B cell (primary cell): ENCODE measurements at regions not wholly inside any gene's neighbourhood (a gene's known extent, or its start where the extent isn't known, plus 50 kb on each side); places are given as distances from the start of the nearest gene placed in this dataset.

ENCODE experiments used
- ATAC-seq: fragments of 200-7000 bp; cut with Tn5 transposase; one replicate; pipeline ENCODE4 v1.10.0; 2021; ENCODE audit warnings: low read depth, mild to moderate bottlenecking, moderate number of reproducible peaks, moderate library complexity
- CTCF ChIA-PET: fragments of 350-600 bp; sonication (Branson Sonifier 250); formaldehyde crosslinking; loops from one replicate; lab custom pipeline; 2021; ENCODE audit warnings: antibody characterized with exemption, inconsistent platforms; lab: Charles Lee
- POLR2A ChIA-PET: fragments of 350-600 bp; sonication (Branson Sonifier 250); formaldehyde crosslinking; loops from one replicate; lab custom pipeline; 2021; ENCODE audit warnings: antibody characterized with exemption; lab: Charles Lee
- DNase-seq: peaks from one replicate; pipeline ENCODE4 v3.0.0; 2013
- H2AFZ ChIP-seq: 2 replicates; pipeline ENCODE4 v1.6.1; 2012; ENCODE audit warnings: mild to moderate bottlenecking, low read depth, low read length; ENCODE audit not compliant: insufficient read depth, poor library complexity, severe bottlenecking
- H3K27ac ChIP-seq, 2 donors: 1 replicate in 1 of 2; 2 replicates in 1 of 2; pipeline ENCODE4 v1.5.1; 2012 to 2013; ENCODE audit warnings: low read length in 2 of 2, mild to moderate bottlenecking in 2 of 2, moderate library complexity in 1 of 2
- H3K27me3 ChIP-seq, 4 experiments: fragments of 200-600 bp in 1 of 4; sonication (generic) in 1 of 4; replicated peaks in 1 of 4; 1 replicate in 2 of 4; 2 replicates in 2 of 4; pipeline versions ENCODE4 v1.6.1 to v1.7.0; 2013 to 2016; ENCODE audit warnings: low read length in 3 of 4, mild to moderate bottlenecking in 2 of 4, mixed read lengths in 1 of 4, moderate library complexity in 1 of 4; ENCODE audit not compliant: insufficient read depth in 4 of 4, control insufficient read depth in 3 of 4; ENCODE audit errors: control extremely low read depth in 1 of 4
- H3K36me3 ChIP-seq, 2 experiments: replicated peaks in 1 of 2; 1 replicate in 1 of 2; 2 replicates in 1 of 2; pipeline versions ENCODE4 v1.6.1 to v1.7.1; 2013; ENCODE audit warnings: low read length in 1 of 2; ENCODE audit not compliant: insufficient read depth in 2 of 2, control insufficient read depth in 1 of 2; ENCODE audit errors: control extremely low read depth in 1 of 2, extremely low read depth in 1 of 2
- H3K4me1 ChIP-seq, 2 donors: fragments of 200-600 bp in 1 of 2; sonication (generic) in 1 of 2; 1 replicate in 1 of 2; 2 replicates in 1 of 2; pipeline versions ENCODE4 v1.5.1 to v1.6.1; 2013 to 2017; ENCODE audit warnings: low read length in 2 of 2; ENCODE audit not compliant: control insufficient read depth in 2 of 2, insufficient read depth in 2 of 2
- H3K4me2 ChIP-seq: replicated peaks from 2 replicates; pipeline ENCODE3; 2012; ENCODE audit warnings: mild to moderate bottlenecking, low read depth, low read length; ENCODE audit not compliant: poor library complexity, severe bottlenecking
- H3K4me3 ChIP-seq, 5 experiments: fragments of 200-600 bp in 1 of 5; sonication (generic) in 1 of 5; 1 replicate in 3 of 5; 2 replicates in 2 of 5; pipeline versions ENCODE4 v1.5.1 to v1.7.0; 2011 to 2016; ENCODE audit warnings: low read length in 4 of 5, mild to moderate bottlenecking in 4 of 5, low read depth in 2 of 5, control low read depth in 1 of 5, moderate library complexity in 1 of 5; ENCODE audit not compliant: insufficient read depth in 1 of 5; ENCODE audit errors: control extremely low read depth in 1 of 5, extremely low read depth in 1 of 5
- H3K79me2 ChIP-seq: fragments of 200-600 bp; sonication (generic); one replicate; pipeline ENCODE4 v1.6.0; 2016; ENCODE audit warnings: low read length; ENCODE audit not compliant: control insufficient read depth, insufficient read depth
- H3K9ac ChIP-seq: fragments of 200-600 bp; sonication (generic); 2 replicates; pipeline ENCODE4 v1.6.1; 2017; ENCODE audit warnings: mild to moderate bottlenecking, low read length, moderate library complexity
- H3K9me3 ChIP-seq, 3 donors: one replicate each; pipeline versions ENCODE4 v1.6.1 to v1.7.1; 2013; ENCODE audit warnings: low read length in 2 of 3; ENCODE audit not compliant: control insufficient read depth in 2 of 3, insufficient read depth in 1 of 3; ENCODE audit errors: control extremely low read depth in 1 of 3
- H4K20me1 ChIP-seq: 2 replicates; pipeline ENCODE4 v1.6.0; 2012; ENCODE audit warnings: mild to moderate bottlenecking, low read length; ENCODE audit not compliant: insufficient read depth, control insufficient read depth, poor library complexity, severe bottlenecking
- H3K27ac Mint-ChIP-seq: one replicate; pipeline ENCODE4 v1.8.0; 2021; ENCODE audit warnings: mixed read lengths
- H3K27me3 Mint-ChIP-seq: one replicate; pipeline ENCODE4 v1.8.0; 2021; ENCODE audit warnings: mixed read lengths
- H3K4me1 Mint-ChIP-seq: one replicate; pipeline ENCODE4 v1.8.0; 2021; ENCODE audit warnings: mixed read lengths
- H3K4me3 Mint-ChIP-seq: one replicate; pipeline ENCODE4 v1.8.0; 2021; ENCODE audit warnings: mixed read lengths
- H3K9me3 Mint-ChIP-seq: one replicate; pipeline ENCODE4 v1.8.0; 2022; ENCODE audit warnings: mixed read lengths; ENCODE audit not compliant: insufficient read depth
- EZH2 ChIP-seq: IDR thresholded peaks from 2 replicates; pipeline ENCODE4 v1.6.1; 2012; ENCODE audit warnings: borderline replicate concordance, low read depth, mild to moderate bottlenecking, moderate library complexity, low read length; ENCODE audit not compliant: insufficient read depth, poor library complexity, severe bottlenecking
- WGBS: methylation state at CpG from one replicate; pipeline ENCODE4 v1.1.5; 2013; ENCODE audit warnings: missing lambda C conversion rate; ENCODE audit not compliant: insufficient coverage; 5-methylcytosine and 5-hydroxymethylcytosine counted together
- intact Hi-C: fragments of 100-400 bp; cut with micrococcal nuclease; formaldehyde crosslinking; loops from one replicate; pipeline ENCODE4 v1.10.0; 2022
- TF ChIP-seq, protein P1 (sequence below): fragments of 200-600 bp; IDR thresholded peaks from one replicate; pipeline ENCODE4 v1.8.0; 2022; ENCODE audit warnings: antibody characterized with exemption, mild to moderate bottlenecking

GRCh38 chr2:228644199-228644598 is 462.7 kb upstream of the SPHKAP start:
- ATAC-seq (no peak), DNase-seq (no peak)
- H4K20me1 ChIP-seq = no peaks in the 10 kb centered on the region
- no peak overlapping the region for H2AFZ ChIP-seq
- Mint-ChIP-seq H3K4me1 (no peaks in the 10 kb centered on the region), H3K27me3 (no peaks in the 10 kb centered on the region), H3K4me3 (no peak overlapping the region), H3K9me3 (peaks cover 2% of the 10 kb centered on the region), H3K27ac (no peak overlapping the region)
- TF ChIP-seq EZH2 = no peak
- no peaks in the 10 kb centered on the region for H3K9me3 ChIP-seq
- H3K4me3 ChIP-seq = no peak overlapping the region
- H3K27ac ChIP-seq = no peak overlapping the region
- ChIA-PET CTCF (no interaction called here), POLR2A (no interaction called here)
- intact Hi-C loops = no loop called here
- no peak overlapping the region for H3K9ac ChIP-seq
- H3K36me3 ChIP-seq = no peaks in the 10 kb centered on the region
- no peaks in the 10 kb centered on the region for H3K79me2 ChIP-seq
- no peaks in the 10 kb centered on the region for H3K27me3 ChIP-seq
- no peak overlapping the region for H3K4me2 ChIP-seq
- WGBS = no CpG with 5 or more reads among the region's 2 CpGs
- no peaks in the 10 kb centered on the region for H3K4me1 ChIP-seq

- no CpG with 5 or more reads among the region's 2 CpGs for WGBS
- intact Hi-C loops = no loop called here
These were observed 461.4 kb upstream of the SPHKAP start for GRCh38 chr2:228642861-228643260.

More at GRCh38 chr2:228642861-228643260, 461.4 kb upstream of the SPHKAP start:
- Mint-ChIP-seq H3K9me3 (peaks cover 2% of the 10 kb centered on the region), H3K4me3 (no peak overlapping the region), H3K27ac (no peak overlapping the region), H3K27me3 (no peaks in the 10 kb centered on the region), H3K4me1 (no peaks in the 10 kb centered on the region)
- no peaks in the 10 kb centered on the region for H3K27me3 ChIP-seq
- ATAC-seq = no peak
- no peaks in the 10 kb centered on the region for H3K36me3 ChIP-seq
- POLR2A ChIA-PET = no interaction called here
- DNase-seq = no peak
- no peak overlapping the region for H3K27ac ChIP-seq
- no peaks in the 10 kb centered on the region for H3K9me3 ChIP-seq
- H4K20me1 ChIP-seq = no peaks in the 10 kb centered on the region
- no peaks in the 10 kb centered on the region for H3K4me1 ChIP-seq
- H2AFZ ChIP-seq = no peak overlapping the region
- H3K79me2 ChIP-seq = no peaks in the 10 kb centered on the region
- TF ChIP-seq, protein P1, sequence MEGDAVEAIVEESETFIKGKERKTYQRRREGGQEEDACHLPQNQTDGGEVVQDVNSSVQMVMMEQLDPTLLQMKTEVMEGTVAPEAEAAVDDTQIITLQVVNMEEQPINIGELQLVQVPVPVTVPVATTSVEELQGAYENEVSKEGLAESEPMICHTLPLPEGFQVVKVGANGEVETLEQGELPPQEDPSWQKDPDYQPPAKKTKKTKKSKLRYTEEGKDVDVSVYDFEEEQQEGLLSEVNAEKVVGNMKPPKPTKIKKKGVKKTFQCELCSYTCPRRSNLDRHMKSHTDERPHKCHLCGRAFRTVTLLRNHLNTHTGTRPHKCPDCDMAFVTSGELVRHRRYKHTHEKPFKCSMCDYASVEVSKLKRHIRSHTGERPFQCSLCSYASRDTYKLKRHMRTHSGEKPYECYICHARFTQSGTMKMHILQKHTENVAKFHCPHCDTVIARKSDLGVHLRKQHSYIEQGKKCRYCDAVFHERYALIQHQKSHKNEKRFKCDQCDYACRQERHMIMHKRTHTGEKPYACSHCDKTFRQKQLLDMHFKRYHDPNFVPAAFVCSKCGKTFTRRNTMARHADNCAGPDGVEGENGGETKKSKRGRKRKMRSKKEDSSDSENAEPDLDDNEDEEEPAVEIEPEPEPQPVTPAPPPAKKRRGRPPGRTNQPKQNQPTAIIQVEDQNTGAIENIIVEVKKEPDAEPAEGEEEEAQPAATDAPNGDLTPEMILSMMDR = no peak
- no peak for TF ChIP-seq EZH2
- H3K9ac ChIP-seq = no peak overlapping the region
- no peak overlapping the region for H3K4me2 ChIP-seq
- CTCF ChIA-PET = no interaction called here
- H3K4me3 ChIP-seq = no peak overlapping the region
